WTC11 (cell line): ENCODE measurements at regions not wholly inside any gene's neighbourhood (a gene's known extent, or its start where the extent isn't known, plus 50 kb on each side); places are given as distances from the start of the nearest gene placed in this dataset.

Experiments
- ATAC-seq: fragments of 200-7000 bp; cut with Tn5 transposase; 2 replicates; pipeline ENCODE4 v1.10.0; 2021; ENCODE audit warnings: mild to moderate bottlenecking, moderate library complexity
- CTCF ChIA-PET: fragments of 300-600 bp; sonication (Branson Sonifier 250); formaldehyde crosslinking; loops from one replicate; lab custom pipeline; 2021; ENCODE audit warnings: antibody characterized with exemption; lab: Charles Lee
- POLR2A ChIA-PET: fragments of 350-600 bp; sonication (Branson Sonifier 250); formaldehyde crosslinking; loops from one replicate; lab custom pipeline; 2021; ENCODE audit warnings: antibody characterized with exemption; lab: Charles Lee
- DNase-seq: peaks from one replicate; pipeline ENCODE4 v3.0.0; 2021; ENCODE audit warnings: low spot score
- H3K27ac Mint-ChIP-seq: 2 replicates; pipeline ENCODE4 v1.8.0; 2021; ENCODE audit warnings: mixed read lengths
- H3K27me3 Mint-ChIP-seq: 2 replicates; pipeline ENCODE4 v1.8.0; 2021; ENCODE audit warnings: low read depth, mild to moderate bottlenecking, moderate library complexity, mixed read lengths
- H3K36me3 Mint-ChIP-seq: 2 replicates; pipeline ENCODE4 v1.8.0; 2021; ENCODE audit warnings: mixed read lengths
- H3K4me1 Mint-ChIP-seq: 2 replicates; pipeline ENCODE4 v1.8.0; 2022; ENCODE audit warnings: mixed read lengths
- H3K4me3 Mint-ChIP-seq: 2 replicates; pipeline ENCODE4 v1.8.0; 2021; ENCODE audit warnings: mild to moderate bottlenecking, moderate library complexity, mixed read lengths
- H3K9me3 Mint-ChIP-seq: 2 replicates; pipeline ENCODE4 v1.8.0; 2021; ENCODE audit warnings: mixed read lengths
- ATF1 ChIP-seq: sonication (generic); formaldehyde crosslinking; IDR thresholded peaks from 2 replicates; pipeline ENCODE4 v1.8.1; 2023; ENCODE audit warnings: mild to moderate bottlenecking, moderate library complexity, missing genetic modification reagents
- CBFB ChIP-seq: sonication (generic); formaldehyde crosslinking; IDR thresholded peaks from 2 replicates; pipeline ENCODE4 v1.8.1; 2022; ENCODE audit warnings: mild to moderate bottlenecking, low read depth, missing genetic modification reagents
- ETV6 ChIP-seq: sonication (generic); formaldehyde crosslinking; IDR thresholded peaks from 2 replicates; pipeline ENCODE4 v1.8.1; 2022; ENCODE audit warnings: mild to moderate bottlenecking, missing genetic modification reagents
- FOXP4 ChIP-seq: sonication (generic); formaldehyde crosslinking; IDR thresholded peaks from 2 replicates; pipeline ENCODE4 v1.8.0; 2022; ENCODE audit warnings: mild to moderate bottlenecking, missing genetic modification reagents
- GTF2I ChIP-seq: fragments of 250-450 bp; sonication (Bioruptor Pico); conservative IDR thresholded peaks from 2 replicates; pipeline ENCODE4 v1.4.0; 2021; ENCODE audit warnings: mild to moderate bottlenecking
- JAZF1 ChIP-seq: fragments of 250-450 bp; sonication (Bioruptor Pico); IDR thresholded peaks from 2 replicates; pipeline ENCODE4 v1.9.0; 2021; ENCODE audit warnings: moderate library complexity, mild to moderate bottlenecking, inconsistent platforms
- JUN ChIP-seq: sonication (generic); formaldehyde crosslinking; IDR thresholded peaks from 2 replicates; pipeline ENCODE4 v1.8.0; 2023; ENCODE audit warnings: mild to moderate bottlenecking, missing genetic modification reagents
- KAT7 ChIP-seq: sonication (generic); formaldehyde crosslinking; IDR thresholded peaks from 2 replicates; pipeline ENCODE4 v1.8.1; 2023; ENCODE audit warnings: missing genetic modification reagents, mild to moderate bottlenecking, borderline replicate concordance
- PRRX2 ChIP-seq: fragments of 250-450 bp; sonication (Bioruptor Pico); IDR thresholded peaks from 2 replicates; pipeline ENCODE4 v1.8.0; 2021; ENCODE audit warnings: mild to moderate bottlenecking
- SMAD3 ChIP-seq: sonication (generic); formaldehyde crosslinking; IDR thresholded peaks from 2 replicates; pipeline ENCODE4 v1.8.0; 2022; ENCODE audit warnings: missing genetic modification reagents, mild to moderate bottlenecking, borderline replicate concordance
- TEAD4 ChIP-seq: sonication (generic); formaldehyde crosslinking; IDR thresholded peaks from 2 replicates; pipeline ENCODE4 v1.8.0; 2022; ENCODE audit warnings: mild to moderate bottlenecking, missing genetic modification reagents
- TP53 ChIP-seq: sonication (generic); formaldehyde crosslinking; IDR thresholded peaks from 2 replicates; pipeline ENCODE4 v1.8.1; 2023; ENCODE audit warnings: mild to moderate bottlenecking, missing genetic modification reagents
- USF2 ChIP-seq: sonication (generic); formaldehyde crosslinking; IDR thresholded peaks from 2 replicates; pipeline ENCODE4 v1.8.1; 2023; ENCODE audit warnings: mild to moderate bottlenecking, missing genetic modification reagents, moderate library complexity
- ZMAT4 ChIP-seq: fragments of 250-450 bp; sonication (Bioruptor Pico); IDR thresholded peaks from 2 replicates; pipeline ENCODE4 v1.9.0; 2021; ENCODE audit warnings: mild to moderate bottlenecking
- ZNF121 ChIP-seq: sonication (generic); formaldehyde crosslinking; IDR thresholded peaks from 2 replicates; pipeline ENCODE4 v1.8.0; 2023; ENCODE audit warnings: missing genetic modification reagents
- TF ChIP-seq, protein P1 (sequence below): sonication (generic); formaldehyde crosslinking; IDR thresholded peaks from 2 replicates; pipeline ENCODE4 v1.8.1; 2023; ENCODE audit warnings: mild to moderate bottlenecking, missing genetic modification reagents
- TF ChIP-seq, protein P2 (sequence below): fragments of 250-450 bp; sonication (Bioruptor Pico); IDR thresholded peaks from 2 replicates; pipeline ENCODE4 v1.8.0; 2021; ENCODE audit warnings: mild to moderate bottlenecking
- TF ChIP-seq, protein P3 (sequence below): fragments of 250-450 bp; sonication (Bioruptor Pico); IDR thresholded peaks from 2 replicates; pipeline ENCODE4 v2.1.2; 2022; ENCODE audit warnings: mild to moderate bottlenecking, moderate library complexity
- TF ChIP-seq, protein P4 (sequence below): sonication (generic); formaldehyde crosslinking; IDR thresholded peaks from 2 replicates; pipeline ENCODE4 v1.8.1; 2023; ENCODE audit warnings: mild to moderate bottlenecking, missing genetic modification reagents
- TF ChIP-seq, protein P5 (sequence below): sonication (generic); formaldehyde crosslinking; IDR thresholded peaks from 2 replicates; pipeline ENCODE4 v1.8.1; 2022; ENCODE audit warnings: mild to moderate bottlenecking, missing genetic modification reagents, moderate library complexity, borderline replicate concordance

- ChIA-PET POLR2A (no interaction called here), CTCF (interaction anchor here (1.2 to 1.5 kb wide), 2 partner anchors 22 to 155 kb away, joined by 3 read pairs; no protein-coding TSS in a partner anchor)
- Mint-ChIP-seq H3K4me3 (no peak overlapping the region), H3K4me1 (peaks cover 19% of the 10 kb centered on the region), H3K27me3 (no peaks in the 10 kb centered on the region), H3K36me3 (no peaks in the 10 kb centered on the region), H3K9me3 (peaks cover 13% of the 10 kb centered on the region), H3K27ac (no peak overlapping the region)
- DNase-seq, result no peak
- no peak for TF ChIP-seq JUN (CRISPR knock-in tag)
- TF ChIP-seq, protein P1, sequence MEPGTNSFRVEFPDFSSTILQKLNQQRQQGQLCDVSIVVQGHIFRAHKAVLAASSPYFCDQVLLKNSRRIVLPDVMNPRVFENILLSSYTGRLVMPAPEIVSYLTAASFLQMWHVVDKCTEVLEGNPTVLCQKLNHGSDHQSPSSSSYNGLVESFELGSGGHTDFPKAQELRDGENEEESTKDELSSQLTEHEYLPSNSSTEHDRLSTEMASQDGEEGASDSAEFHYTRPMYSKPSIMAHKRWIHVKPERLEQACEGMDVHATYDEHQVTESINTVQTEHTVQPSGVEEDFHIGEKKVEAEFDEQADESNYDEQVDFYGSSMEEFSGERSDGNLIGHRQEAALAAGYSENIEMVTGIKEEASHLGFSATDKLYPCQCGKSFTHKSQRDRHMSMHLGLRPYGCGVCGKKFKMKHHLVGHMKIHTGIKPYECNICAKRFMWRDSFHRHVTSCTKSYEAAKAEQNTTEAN (CRISPR knock-in tag), result no peak
- no peak for TF ChIP-seq KAT7 (CRISPR knock-in tag)
- TF ChIP-seq PRRX2, result no peak
- no peak for TF ChIP-seq TEAD4 (CRISPR knock-in tag)
- TF ChIP-seq, protein P2, sequence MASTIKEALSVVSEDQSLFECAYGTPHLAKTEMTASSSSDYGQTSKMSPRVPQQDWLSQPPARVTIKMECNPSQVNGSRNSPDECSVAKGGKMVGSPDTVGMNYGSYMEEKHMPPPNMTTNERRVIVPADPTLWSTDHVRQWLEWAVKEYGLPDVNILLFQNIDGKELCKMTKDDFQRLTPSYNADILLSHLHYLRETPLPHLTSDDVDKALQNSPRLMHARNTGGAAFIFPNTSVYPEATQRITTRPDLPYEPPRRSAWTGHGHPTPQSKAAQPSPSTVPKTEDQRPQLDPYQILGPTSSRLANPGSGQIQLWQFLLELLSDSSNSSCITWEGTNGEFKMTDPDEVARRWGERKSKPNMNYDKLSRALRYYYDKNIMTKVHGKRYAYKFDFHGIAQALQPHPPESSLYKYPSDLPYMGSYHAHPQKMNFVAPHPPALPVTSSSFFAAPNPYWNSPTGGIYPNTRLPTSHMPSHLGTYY (CRISPR knock-in tag), result no peak
- no peak for TF ChIP-seq GTF2I (CRISPR knock-in tag)
- TF ChIP-seq FOXP4 (CRISPR knock-in tag), result no peak
- no peak for TF ChIP-seq ETV6 (CRISPR knock-in tag)
- TF ChIP-seq, protein P3, sequence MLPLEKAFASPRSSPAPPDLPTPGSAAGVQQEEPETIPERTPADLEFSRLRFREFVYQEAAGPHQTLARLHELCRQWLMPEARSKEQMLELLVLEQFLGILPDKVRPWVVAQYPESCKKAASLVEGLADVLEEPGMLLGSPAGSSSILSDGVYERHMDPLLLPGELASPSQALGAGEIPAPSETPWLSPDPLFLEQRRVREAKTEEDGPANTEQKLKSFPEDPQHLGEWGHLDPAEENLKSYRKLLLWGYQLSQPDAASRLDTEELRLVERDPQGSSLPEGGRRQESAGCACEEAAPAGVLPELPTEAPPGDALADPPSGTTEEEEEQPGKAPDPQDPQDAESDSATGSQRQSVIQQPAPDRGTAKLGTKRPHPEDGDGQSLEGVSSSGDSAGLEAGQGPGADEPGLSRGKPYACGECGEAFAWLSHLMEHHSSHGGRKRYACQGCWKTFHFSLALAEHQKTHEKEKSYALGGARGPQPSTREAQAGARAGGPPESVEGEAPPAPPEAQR (CRISPR knock-in tag), result no peak
- no peak for TF ChIP-seq JAZF1
- TF ChIP-seq USF2, result no peak
- TF ChIP-seq ZMAT4 (CRISPR knock-in tag), result no peak
- no peak for TF ChIP-seq CBFB
- no peak for TF ChIP-seq ZNF121
- TF ChIP-seq, protein P4, sequence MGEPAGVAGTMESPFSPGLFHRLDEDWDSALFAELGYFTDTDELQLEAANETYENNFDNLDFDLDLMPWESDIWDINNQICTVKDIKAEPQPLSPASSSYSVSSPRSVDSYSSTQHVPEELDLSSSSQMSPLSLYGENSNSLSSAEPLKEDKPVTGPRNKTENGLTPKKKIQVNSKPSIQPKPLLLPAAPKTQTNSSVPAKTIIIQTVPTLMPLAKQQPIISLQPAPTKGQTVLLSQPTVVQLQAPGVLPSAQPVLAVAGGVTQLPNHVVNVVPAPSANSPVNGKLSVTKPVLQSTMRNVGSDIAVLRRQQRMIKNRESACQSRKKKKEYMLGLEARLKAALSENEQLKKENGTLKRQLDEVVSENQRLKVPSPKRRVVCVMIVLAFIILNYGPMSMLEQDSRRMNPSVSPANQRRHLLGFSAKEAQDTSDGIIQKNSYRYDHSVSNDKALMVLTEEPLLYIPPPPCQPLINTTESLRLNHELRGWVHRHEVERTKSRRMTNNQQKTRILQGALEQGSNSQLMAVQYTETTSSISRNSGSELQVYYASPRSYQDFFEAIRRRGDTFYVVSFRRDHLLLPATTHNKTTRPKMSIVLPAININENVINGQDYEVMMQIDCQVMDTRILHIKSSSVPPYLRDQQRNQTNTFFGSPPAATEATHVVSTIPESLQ (CRISPR knock-in tag), result no peak
- TF ChIP-seq ATF1, result no peak
- TF ChIP-seq, protein P5, sequence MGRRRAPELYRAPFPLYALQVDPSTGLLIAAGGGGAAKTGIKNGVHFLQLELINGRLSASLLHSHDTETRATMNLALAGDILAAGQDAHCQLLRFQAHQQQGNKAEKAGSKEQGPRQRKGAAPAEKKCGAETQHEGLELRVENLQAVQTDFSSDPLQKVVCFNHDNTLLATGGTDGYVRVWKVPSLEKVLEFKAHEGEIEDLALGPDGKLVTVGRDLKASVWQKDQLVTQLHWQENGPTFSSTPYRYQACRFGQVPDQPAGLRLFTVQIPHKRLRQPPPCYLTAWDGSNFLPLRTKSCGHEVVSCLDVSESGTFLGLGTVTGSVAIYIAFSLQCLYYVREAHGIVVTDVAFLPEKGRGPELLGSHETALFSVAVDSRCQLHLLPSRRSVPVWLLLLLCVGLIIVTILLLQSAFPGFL (CRISPR knock-in tag), result no peak
- no peak for TF ChIP-seq SMAD3
- TF ChIP-seq TP53 (CRISPR knock-in tag), result no peak
- ATAC-seq, result no peak
Observed at GRCh38 chr12:107454109-107454830, 231.3 kb upstream of the PWP1 start.
